MV-4-11 (cell line): ENCODE measurements at regions not wholly inside any gene's neighbourhood (a gene's known extent, or its start where the extent isn't known, plus 50 kb on each side); places are given as distances from the start of the nearest gene placed in this dataset.
A peak's percentile ranks its signal among the peaks of the same experiment; 100 is the strongest.

Source experiments
- DNase-seq: peaks from one replicate; lab custom pipeline; 2025; lab: John Stamatoyannopoulos, UW

DNA sequence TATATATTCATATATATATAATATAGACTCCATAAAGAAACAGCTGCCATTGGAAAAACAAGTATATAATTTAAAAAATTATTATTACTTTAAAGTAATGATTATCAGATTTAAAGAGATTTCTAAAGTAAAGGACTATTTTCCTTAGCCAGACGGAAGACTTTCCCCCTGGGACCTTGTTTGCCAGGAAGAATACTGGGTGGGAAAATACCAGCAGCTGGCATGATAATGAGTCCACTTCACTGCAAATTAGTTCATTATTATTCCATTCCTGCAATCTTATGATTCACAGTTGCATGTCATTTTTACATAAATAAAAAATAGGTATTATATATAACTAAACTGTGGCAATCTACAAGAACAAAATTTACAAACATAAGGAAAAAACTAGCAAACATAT, 339.8 kb upstream of the CDH7 start:
- DNase-seq: no peak

DNA sequence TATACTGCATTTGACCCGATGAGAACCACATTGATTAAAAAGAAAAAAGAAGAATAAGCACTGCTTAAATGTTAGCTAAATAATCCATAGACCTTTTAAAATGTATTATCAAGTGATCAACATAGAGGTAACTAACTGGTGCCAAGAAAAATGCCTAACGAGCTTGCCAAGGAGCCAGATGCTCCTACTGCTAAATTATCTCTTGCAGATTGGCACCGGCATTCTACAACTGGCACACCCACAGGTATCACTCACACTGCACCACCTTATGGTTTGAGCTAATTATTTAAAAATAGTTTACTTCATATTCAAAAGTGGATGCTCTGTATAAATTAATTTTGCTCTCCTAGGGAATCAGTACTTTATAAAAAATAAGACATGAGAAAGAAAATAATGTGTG, 341.6 kb upstream of the CDH7 start:
- DNase-seq: no peak

DNA sequence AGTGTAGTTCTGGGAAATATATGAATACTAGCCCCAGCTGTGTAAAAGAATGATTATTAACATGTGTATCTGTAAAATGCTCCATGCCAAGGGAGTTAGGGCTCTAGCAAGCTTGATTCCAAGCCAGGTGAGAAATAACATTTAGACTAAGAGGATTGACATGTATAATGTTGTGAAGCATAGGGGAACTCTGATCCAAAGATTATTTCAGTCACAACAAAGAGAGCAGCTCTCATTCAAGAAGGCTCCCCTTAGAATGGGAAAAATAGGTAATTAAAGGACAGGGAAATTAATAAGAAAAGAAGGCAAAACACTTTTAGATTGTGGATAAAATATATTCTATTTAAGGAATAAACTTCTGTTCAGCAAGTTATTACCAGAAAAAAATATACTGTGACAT, 347.3 kb upstream of the CDH7 start:
- no peak for DNase-seq

DNA sequence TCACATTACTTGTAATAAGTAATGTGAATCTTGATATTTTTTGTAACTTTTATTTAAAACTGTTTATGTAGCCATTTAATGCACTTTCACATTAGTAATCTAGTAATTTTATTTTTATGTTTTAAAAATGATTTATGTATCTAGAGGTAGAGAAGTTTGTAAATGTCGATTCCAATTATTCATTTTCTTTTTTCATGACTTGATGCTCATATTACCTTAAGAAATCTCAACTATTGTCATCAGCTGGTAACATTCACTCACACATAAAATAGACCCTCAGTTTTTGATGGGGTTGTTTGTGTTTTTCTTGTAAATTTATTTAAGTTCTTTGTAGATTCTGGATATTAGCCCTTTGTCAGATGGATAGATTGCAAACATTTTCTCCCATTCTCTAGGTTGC, 351.7 kb upstream of the CDH7 start:
- no peak for DNase-seq

DNA sequence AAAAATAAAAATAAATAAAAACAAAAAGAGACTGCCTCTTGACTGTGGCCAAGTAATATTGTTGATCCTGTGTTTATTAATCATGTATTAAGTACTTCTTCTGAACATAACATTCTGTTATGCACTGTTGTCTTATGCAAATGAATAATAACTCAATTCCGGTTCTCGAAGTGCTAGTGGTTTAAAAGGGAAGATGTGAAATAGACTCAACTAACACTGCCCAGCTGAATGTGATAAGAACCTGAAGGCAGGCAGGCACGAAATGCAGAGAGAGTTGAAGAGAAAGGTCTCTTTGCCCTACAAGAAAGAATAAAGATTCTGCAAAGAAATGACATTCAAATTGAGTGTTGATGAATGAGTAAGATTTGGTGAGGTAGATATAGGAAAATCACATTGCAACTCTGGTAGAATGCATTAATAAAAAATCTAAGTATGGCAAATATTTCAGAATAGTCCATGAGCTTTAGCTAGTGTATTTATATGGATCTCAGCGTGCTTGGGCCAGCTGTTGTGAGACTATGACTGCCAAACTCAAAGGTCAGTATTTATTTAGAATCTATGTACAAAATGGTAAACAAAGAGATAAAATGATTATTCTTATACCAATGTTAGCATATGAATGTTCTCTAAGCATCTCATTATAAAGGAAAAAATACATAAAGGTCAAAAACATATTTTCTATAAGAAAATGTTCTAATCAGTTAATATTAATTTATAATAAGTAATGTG, 352.3 kb upstream of the CDH7 start:
- DNase-seq: no peak

DNA sequence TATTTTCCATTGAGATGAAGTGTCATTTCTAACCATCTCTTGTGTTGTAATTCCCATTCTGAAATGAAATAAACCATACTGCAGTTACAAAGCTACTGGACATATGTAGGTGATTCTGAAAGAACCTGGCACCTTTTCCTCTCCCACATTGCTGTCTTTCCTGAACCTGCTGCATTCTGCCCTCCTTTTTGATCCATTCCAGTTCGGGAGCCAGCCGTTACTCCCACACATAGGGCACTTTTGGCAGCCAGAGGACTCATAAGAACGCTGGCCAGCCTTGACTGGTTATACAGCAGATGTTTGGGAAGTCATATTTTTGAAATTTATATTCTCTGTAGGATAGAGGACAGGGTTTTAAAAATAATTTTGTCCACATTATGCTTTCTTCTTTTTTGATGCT, 369.8 kb upstream of the CDH7 start:
- DNase-seq: no peak

DNA sequence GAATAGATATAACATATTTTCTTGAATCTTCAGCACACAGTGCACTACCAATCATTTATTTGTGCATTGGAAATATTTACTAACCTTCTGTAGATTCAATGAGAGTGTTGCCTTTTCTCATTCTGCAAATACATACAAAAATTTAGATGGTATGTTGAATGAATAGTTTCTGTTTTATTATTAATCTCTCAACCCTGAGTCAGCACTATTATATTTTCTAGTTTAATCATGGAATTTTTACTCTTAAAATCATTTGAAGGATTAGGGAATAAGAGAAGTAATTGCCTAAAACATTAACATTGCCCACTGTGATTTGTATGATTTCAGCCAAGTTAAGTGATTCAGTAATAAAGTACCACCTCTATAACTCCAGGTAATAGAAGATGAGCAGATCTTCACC, 370.2 kb upstream of the CDH7 start:
- no peak for DNase-seq

DNA sequence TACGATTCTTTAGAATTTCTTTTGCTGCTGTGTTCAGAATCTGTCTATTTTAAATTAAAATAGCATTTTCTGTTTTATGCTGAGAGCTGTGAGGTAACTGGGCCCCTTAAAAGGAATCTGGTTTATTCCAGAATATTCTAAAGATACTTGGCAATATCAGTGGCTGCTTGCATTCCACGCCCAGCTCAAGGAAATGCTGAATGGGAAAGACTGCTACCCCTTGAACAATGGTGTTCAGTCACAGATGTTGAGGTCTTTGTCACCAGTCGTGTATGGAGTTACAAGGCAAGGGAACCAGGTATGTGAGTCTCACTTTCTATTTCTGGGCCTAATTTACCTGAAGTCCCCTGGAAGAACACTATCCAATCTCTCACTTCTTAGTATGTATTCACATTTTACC, 377.9 kb upstream of the CDH7 start:
- DNase-seq: no peak

DNA sequence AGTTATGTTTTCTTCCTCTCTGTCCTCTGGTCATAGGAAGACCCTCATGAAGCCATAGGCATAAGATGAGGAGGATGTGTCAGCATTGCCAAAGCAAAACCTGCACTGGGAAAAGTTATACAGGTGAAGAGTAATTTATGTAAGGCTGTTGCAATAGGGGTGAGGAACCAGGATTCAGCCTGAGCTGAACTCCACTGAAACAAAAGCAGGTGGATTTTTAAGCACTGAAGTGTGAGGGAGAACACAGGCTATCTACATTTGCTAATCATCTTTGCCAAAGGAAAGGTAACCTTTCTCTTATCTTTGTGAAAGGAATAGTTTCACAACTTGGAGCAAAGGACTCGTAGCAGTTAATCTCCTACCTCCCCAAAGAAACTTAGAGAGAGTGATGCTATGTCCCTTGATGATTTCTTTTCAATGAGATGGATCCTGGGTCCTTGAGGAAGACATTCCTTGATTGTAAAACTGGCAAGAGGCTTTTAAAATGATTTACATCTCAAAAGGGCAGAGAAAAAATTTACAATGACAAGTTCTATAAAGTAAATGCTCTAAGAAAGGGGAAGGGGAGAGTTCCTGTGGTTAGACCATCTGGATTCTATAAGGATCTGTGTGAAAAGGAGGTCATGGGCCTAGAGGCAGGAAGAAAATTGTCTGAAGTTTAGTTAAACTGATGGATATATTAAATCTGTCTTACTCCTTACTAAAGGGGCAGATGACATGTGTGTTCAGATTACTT, 385.4 kb upstream of the CDH7 start:
- no peak for DNase-seq

DNA sequence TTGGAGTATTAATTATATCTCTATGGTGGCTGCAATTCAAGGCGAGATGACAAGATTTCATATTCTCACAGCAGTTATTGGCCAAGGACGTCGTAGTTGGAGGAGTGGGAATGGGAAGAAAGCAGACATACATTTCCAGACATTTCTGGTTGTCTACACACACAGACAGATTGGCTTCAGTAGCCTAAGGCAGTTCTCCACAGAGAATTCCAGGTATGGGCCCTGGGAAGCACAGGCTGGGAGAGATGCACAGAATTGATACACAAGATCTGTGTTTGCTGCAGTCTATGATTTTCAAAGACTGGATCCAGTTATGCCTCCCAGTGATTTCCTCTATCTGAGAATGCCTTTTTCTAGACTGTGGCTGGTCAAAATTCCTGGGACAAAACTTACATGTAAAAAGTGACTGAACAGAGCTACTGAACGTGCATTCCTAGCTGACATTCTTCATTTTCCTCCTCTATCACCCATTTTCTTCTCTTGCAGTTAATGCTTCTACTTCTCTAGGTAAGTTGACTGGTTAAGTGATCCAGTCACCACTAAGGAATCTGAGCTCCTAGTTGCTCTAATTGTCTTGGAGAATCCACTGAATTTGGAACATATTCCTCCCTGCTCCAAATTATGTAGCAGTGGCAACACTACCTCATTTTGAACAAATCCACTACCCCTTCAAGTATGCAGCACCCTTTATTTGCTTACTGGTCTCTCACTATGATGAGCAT, 386.7 kb upstream of the CDH7 start:
- no peak for DNase-seq

DNA sequence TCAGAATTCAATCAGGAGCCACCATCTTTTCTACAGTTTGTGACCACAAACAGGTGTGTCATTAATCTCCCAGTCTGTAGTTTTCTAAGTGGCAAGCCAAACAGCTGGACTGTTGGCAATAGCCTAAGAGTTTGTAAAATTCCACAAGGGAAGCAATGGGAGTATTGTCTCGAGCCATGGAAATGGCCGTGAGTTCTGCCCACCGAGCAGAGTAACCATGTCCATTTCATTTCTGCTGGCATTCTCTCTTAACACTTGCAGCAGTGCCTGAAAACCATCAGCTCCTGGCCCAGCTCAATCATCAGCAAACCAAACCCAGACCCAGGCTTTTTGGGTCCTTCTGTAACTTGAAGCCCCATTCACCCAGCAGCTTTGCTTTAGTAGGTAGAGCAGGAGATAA, 387.8 kb upstream of the CDH7 start:
- DNase-seq: no peak

DNA sequence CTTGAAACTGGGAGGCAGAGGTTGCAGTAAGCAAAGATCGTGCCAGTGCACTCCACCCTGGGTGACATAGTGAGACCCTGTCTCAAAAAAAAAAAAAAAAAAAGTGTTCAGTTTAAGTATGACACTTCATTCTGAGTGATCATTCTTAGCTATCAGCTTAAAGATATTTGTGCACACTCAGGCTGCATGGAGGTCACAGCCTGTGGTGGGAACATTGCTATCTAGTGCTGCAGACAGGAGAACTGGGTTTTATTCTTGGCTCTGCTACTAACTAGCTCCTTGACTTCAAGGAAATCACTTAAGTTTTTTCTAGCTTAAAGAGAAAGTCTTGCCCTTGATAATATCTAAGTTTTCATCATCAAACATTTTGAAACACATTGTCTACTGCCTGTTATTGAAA, 391.3 kb upstream of the CDH7 start:
- no peak for DNase-seq

DNA sequence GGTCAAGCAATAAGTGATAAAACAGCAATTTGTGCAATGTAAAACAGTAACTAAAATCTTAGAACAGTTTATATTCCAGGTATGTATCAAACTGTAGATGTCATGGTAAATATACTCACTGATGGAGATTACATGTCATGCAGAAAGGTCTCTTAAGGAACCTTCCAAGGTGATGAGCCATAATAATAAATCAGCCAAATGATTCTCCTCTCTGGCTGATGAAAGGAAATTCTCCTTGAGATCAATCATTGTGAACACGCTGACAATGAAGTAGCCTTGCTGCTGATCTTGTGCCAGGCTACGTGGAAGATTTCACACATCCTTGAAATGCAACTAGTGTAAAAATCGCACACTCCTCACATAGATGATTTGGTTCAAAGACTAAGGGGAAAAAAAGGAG, 392.5 kb upstream of the CDH7 start:
- no peak for DNase-seq

DNA sequence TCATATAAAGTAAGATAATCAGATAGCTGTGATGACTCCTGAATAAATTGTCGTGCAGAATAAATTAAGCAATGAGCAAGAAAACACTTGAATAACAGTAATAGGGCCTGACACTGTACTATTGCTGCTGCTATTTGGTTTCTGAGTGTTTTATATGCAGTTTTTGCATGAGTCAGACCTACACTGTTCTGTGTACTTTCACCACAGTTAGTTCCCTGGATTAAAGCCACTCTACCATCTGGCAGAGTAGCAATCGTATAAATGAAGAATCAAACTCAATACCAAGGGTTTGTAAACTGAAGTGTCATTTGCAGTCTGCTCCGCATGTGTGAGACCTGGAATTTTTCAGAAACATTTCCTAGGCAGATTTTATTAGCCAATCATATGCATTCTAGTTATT, 398.6 kb upstream of the CDH7 start:
- no peak for DNase-seq

DNA sequence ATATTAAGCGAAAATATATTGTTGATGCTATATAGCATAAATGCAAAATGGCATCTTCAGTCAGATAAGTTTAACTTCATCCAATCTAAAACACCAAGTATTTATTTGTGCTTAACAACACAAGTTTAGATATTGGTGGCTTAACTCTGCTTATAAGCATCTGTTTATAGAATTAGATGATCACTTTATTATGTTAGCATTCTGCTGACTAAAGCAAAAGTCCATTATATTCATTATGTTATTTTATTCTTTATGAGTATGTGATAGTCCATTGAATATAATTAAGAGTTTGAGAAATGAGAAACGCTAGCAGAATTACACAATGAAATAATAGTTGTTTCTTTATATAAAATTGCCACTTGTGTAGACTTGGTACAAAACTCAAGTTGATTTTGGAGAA, 401.2 kb upstream of the CDH7 start:
- DNase-seq: no peak

DNA sequence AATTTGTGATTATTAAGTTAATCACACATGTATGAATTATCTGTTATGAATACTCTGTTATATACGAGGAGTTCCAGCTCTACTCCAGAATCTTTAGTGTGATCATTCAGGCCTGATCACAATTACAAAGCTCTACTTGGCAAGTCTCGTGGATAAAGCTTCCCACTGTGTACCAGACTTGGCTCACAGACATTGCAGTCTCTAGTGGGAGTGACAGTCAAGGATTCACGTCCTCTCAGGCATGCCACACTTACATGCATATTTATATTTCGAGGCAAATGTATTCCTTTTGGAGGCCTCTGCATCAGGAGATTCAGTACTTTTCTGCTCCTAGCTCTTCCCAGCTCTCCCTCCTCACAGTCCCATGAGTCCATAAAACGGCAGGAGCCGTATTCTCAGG, 403.4 kb upstream of the CDH7 start:
- no peak for DNase-seq

DNA sequence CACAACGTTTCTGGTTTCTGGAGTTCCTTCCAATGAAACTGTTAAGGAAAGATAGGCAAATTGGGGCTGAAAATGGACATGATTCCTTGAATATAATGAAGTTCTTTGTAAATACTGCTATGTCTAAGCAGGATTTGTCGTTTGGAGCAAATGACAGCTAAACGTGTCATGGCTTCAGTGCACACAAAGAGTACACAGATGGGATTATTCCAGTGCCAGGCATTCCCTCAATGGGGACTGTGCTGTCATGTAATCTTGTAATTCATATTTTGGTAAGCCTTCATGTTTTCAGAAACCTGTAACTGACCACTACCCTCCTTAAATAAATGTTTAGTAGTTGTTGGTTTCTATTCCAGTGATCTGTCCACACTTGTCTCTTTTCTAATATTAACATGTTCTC, 404.7 kb upstream of the CDH7 start:
- no peak for DNase-seq

DNA sequence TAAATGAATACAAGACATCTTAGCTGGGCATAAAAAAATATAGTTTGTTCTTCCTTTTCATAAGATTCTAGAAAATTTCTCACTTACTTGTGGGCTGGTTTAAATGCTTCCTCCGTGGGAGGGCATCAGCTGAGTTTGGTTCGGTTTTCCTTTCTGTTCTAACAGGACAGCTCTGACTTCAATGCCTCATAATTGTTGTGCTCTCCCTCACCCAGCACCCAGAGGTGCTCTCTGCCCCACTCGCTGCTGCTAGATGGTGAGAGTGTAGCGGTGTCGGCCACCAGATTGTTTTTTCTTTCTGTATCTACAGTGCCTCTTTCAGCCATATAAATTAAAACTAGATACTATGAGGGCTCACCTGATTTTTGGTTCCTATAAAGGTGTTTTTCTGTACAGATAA, 407.2 kb upstream of the CDH7 start:
- no peak for DNase-seq

DNA sequence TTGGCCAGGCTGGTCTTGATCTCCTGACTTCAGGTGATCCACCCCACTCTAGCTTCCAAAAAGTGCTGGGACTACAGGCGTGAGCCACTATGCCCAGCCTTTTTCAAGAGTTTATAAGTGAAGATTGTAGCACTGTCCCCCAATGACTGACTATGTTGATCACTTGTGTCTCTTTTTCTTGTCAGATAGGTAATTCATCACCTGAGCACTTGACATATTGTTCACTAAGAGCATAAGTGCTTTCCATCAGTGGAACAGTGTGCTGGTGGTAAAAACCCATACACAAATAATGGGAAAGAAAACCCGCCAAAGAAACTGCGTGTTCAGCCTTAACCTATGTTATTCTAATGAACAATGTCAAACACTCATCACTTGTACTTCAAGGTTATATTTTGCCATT, 414.4 kb upstream of the CDH7 start:
- DNase-seq: no peak

DNA sequence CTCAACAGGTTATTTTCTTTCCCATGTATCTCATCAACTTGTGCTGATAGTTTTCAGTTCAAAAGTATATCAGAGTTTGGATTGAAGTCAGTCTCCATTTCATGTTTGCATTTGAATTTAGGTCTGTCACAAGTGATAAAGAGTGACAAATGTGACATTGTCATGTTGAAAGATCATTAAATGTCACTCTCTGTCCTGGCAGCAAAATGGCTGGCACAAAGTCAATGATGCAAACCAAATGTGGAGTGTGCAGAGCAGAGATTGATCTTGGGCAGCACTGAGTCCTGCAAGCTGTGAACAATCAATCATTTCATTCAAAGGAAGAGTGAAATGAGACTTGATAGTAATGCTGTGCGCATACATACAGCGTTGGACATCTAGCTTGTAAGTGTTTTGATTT, 421.8 kb upstream of the CDH7 start:
- DNase-seq: no peak

DNA sequence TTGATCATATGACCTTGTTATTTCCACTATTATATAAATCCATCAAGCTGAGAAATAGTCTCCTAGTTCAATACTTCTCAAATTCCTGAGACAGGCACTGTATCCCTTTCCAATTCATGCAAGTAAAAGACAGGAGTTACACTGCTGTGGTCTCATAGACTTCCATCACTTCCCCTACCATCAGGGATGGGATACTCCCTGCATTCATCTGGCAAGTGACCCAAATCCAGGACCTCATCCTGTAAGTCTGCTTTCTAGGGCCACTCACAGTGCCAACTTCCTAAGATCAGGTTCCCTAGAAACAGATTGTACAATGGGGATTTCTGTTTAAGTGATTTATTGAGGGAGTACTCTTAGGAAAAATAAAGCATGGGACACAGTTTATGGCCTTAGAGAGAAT, 424.0 kb upstream of the CDH7 start:
- no peak for DNase-seq

DNA sequence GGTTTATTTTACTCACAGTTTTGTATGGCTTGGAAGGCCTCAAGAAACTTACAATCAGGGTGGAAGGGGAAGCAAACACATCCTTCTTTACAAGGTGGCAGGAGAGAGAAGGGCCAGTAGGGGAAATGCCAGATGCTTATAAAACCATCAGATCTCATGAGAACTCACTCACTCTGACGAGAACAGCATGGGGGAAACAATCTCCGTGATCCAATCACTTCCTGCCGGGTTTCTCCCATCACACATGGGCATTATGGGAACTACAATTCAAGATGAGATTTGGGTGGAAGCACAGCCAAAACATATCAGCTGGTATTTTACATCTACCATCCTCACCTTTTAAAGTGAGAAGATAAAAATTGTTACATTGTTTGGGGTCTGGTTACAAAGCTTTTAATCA, 427.9 kb upstream of the CDH7 start:
- no peak for DNase-seq

DNA sequence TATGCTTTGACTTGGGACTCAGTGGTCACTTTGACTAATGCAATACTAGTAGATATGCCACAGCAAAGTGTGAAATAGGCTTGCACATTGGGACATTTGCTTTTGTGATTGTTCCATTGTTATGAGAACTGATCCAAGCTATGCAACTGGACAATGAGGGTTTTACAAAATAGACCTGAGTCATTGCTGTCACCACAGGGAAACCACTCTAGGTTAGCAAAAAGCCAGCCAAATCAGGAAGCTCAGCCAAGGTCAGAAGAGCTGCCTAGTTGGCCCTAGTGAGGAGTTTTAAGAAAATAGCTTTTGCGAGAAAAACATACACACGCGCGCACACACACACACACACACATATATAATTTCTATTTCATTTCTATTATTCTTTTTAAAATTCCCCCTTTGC, 452.4 kb upstream of the CDH7 start:
- peak; percentile 2 for DNase-seq
